ENCODE measurements at regions not wholly inside any gene's neighbourhood (a gene's known extent, or its start where the extent isn't known, plus 50 kb on each side); places are given as distances from the start of the nearest gene placed in this dataset.

- no peak for DNase-seq (ENCODE audit: low read depth in 2 of 2)
These were observed 540.5 kb upstream of the NOX3 start for GRCh38 chr6:155996151-155996550.

- DNase-seq (ENCODE audit: low read depth in 2 of 2), result no peak
These were observed 539.6 kb upstream of the NOX3 start for GRCh38 chr6:155995281-155995680.

DNA sequence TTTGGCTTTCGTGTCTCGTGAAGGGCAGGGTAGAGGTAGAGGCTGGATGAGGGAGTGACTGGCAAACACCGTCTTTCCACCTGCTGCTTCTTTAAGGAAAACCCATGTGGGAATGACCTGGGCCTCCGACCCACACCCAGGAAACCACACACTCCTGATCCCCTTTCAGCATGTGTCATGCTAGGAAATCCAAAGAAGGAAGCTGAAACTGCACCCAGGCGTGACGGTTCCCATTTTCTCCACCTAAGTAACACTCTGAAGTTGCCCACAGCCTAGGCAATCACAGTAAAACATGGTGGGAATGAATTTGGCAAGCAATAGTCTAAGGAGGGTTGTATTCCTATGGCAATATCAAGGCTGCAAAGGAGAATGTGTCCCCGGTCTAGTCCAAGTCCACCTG, 538.4 kb upstream of the NOX3 start:
- no peak for DNase-seq (ENCODE audit: low read depth in 2 of 2)

DNA sequence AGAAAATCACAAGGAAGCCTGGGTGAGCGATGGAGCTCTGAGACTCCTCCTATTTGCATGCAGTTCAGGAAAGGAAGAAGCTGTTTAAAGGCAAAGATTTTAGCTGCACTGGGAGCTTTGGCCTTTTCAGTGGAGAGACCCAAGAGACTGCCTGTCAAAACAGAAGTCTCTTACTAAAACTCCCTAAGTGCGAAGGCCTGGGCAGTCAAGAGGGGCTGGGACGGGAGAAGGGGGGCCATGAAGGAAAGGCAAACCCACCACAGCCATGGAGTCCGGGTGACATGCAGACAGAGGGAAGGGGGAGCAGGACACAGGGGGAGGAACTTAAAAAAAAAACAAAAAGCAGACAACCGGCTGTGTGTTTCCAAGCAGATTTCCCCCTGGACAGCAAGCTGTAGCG, 537.6 kb upstream of the NOX3 start:
- DNase-seq (ENCODE audit: low read depth in 2 of 2), result no peak

DNA sequence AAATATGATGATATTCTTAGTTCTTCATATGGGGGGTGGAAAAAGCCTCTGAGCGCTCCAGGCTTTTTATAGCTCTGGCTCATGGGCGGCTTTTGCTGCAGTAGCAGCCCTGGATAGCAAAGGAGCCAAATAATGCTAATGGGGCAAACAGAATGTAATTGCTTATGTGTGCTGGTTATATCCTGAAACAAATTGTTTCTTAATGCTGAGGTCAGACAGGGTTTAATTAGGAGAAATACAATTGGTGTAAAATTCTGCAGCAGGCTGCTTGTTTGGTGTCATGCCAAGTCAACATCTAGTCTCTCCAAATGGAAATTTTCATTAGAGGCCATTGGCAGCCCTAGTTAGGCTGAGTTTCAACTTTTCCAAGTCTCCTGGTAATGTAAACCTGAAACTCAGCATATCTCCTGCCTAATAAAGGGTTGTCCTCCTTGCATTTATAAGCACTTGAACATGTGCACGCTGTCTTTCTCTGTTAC, 530.1 kb upstream of the NOX3 start:
- DNase-seq (ENCODE audit: low read depth in 2 of 2), result no peak

DNA sequence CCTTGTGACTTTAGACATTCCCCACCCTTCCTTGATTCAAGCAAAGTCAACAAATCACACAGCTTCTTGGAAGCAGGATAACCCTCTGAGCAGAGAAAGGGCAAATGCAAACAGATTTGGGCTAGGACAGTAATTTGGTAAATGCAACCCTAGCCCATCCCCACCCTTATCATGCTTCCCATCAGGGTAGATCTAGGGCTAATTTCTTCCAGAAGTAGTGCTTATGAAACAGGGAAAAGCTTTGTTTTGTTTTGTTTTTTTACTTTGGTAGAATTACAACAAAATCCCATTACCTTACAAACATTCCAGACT, 525.1 kb upstream of the NOX3 start:
- DNase-seq (ENCODE audit: low read depth in 2 of 2), result no peak

GRCh38 chr6:155980014-155980767, 524.6 kb upstream of the NOX3 start:
- no peak for DNase-seq (ENCODE audit: low read depth in 2 of 2)

DNA sequence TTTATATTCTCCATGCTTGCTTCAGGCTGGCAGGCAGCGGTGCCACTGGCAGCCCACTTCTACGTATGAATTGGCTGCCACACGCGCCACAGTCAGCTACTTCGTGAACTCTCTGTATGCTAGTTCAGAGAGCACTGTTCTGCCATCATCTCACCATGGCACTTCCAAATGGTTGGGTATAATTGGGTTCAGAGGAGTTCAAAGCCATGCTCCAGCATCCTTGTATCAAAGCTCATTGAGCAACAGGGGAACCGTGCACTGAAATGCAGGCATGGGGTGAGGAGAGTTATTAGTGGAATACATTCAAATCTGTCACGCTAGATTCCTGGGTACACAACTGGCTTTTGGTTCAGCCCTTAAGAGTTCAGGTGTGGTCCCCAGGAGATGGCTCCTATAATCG, 519.9 kb upstream of the NOX3 start:
- DNase-seq (ENCODE audit: low read depth in 2 of 2), result no peak

DNA sequence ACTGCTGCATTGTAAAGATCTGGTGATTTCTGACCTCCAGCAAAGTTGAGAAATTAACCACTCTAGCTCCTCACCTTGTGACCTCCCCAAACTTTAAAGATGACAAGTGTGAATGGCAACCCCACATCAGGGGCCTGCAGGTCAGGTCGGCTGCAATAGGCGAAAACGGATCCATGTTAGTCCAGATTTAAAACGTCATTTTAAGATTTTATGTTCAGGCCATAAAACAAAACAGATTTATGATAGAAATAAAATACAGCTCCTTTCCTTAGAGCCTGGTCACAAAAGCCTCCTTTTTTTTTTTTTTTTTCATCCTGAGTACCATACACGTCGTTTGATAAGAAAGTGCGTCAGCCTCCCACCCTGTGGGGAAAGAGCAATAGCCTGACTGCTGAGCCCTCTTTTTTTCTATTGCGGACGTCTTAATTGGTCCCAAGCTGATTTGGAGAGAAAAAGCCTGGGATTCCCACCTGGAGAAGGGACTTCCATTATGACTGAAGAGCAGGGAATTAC, 519.2 kb upstream of the NOX3 start:
- no peak for DNase-seq (ENCODE audit: low read depth in 2 of 2)

DNA sequence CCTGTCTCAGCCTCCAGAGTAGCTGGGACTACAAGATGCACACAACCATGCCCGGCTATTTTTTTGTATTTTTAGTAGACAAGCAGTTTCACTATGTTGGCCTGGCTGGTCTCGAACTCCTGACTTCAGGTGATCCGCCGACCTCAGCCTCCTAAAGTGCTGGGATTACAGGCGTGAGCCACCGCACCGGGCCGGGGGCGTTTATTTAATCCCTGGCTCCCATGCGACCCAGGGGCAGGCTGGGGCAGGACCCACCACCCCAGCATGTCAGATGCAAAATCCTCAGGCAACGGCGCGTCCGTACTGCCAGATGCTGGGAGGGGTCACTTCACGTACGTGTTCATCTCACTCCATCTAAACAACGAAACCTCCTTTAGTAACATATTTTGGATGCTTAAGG, 518.7 kb upstream of the NOX3 start:
- DNase-seq (ENCODE audit: low read depth in 2 of 2), result no peak

GRCh38 chr6:155970876-155971708, 515.5 kb upstream of the NOX3 start:
- DNase-seq (ENCODE audit: low read depth in 2 of 2), result no peak

DNA sequence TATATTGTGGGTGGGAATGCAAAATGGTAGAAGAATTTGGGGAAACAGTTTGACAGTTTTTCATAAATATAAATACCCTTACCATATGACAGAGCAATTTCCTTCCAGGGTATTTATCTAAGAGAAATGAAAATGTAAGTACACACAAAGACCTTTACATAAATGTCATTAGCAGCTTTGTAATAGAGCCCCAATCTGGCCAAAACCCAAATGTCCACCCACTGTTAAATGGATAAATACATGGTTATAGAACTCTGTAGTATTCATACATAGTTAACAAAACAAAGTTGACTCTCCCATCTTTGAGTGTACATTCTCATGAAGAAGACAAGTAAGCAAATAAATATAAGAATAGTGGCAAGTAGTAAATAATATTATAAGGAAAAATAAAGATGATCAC, 514.8 kb upstream of the NOX3 start:
- DNase-seq (ENCODE audit: low read depth in 2 of 2), result no peak

DNA sequence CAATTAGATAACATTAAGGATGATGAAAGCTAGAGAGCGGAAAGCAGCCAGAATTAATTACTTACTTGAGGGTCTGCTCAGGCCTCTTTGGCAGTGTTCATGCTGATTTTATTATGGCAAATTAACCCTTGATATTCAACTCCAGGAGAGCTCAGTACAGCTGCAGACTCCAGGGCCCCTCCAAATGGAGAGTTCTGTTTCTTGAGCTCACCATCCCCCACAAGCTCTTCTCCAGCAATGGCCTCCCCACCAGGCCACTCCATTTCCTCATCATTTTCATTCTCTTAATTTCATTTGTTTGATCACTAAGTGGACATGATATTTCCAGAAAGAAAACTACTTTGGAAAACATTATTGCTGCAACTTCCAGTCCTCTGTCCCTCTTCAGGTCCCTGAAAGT, 513.3 kb upstream of the NOX3 start:
- DNase-seq (ENCODE audit: low read depth in 2 of 2), result no peak

GRCh38 chr6:155967322-155967721, 511.7 kb upstream of the NOX3 start:
- DNase-seq (ENCODE audit: low read depth in 2 of 2), result no peak

DNA sequence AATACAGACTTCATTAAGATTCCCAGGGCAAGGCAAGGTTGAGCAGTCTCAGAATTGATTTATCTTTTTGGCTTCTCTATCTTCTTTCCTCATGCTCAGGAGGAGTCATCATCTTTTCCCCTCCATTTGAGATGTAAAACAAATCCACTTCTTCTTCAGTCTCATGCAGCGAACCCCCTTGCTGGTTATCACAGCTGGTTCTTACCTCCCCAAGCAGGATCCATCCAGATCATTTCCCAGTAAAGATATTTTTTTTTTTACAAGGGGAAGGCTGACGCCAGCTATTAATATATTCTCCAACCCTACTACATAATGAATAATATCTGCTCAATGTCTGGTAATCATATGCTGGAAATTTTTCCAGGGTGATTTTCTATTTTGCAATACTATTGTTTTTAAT, 508.9 kb upstream of the NOX3 start:
- no peak for DNase-seq (ENCODE audit: low read depth in 2 of 2)

DNA sequence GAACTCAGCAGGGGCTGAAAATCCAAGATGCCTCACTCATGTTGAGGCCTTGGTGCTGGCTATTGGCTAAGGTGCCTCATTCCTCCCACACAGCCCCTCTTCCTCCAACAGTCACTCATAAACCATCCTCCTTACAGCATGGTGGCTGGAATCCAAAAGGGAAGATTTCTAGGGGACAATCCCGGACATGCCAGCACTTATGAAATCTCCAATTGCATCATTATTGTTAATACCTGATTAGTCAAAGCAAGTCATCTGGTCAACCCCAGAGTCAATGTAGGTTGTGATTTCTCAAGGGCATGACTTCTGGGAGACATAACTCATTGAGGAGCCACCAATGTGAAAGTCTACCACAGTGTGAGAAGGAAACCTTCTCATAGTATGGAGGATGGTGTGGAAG, 506.6 kb upstream of the NOX3 start:
- no peak for DNase-seq (ENCODE audit: low read depth in 2 of 2)

GRCh38 chr6:155959898-155960495, 504.4 kb upstream of the NOX3 start:
- no peak for DNase-seq (ENCODE audit: low read depth in 2 of 2)

DNA sequence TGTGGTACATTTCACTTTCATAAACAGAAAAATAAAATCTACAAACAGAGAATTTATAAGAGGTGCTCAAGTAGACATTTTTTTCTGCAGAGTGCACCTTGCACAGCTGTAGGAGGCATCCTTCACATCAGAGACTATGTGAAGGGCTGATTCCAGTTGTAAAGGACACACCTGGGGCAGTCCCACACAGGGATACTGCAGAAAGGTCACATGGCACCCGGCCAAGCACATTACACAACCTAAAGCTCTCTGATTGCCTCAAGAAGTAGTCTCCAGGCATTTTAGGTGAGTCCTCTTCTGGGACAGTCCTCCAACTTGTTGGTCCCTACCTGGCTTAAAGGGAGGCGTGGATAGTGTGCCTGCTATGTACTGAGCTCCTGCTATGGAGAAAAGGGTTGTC, 502.9 kb upstream of the NOX3 start:
- DNase-seq (ENCODE audit: low read depth in 2 of 2), result no peak

GRCh38 chr6:155955038-155955437, 499.4 kb upstream of the NOX3 start:
- DNase-seq (ENCODE audit: low read depth in 2 of 2), result no peak

GRCh38 chr6:155954149-155954548, 498.5 kb upstream of the NOX3 start:
- no peak for DNase-seq (ENCODE audit: low read depth in 2 of 2)

GRCh38 chr6:155949256-155949655, 493.6 kb upstream of the NOX3 start:
- no peak for DNase-seq (ENCODE audit: low read depth in 2 of 2)

DNA sequence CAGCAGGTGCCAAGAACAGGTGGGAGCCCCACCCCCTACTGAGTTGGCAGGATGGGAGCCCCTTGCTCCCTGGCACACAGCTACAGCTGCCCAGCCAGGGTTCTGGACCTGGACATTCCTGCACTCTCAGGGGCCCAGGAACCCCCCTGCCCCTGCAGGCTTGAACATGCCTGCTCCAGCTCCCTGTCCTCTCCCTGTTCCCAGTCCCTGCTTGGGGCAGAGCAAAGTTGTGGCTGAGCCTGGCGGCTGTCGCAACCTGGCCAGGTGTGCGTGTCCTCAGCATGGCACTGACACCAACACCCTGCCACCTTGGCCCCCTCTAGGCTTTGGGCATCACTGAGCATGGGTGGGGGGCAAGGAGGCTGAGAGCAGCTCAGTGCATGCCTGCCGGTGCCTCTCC, 491.2 kb upstream of the NOX3 start:
- no peak for DNase-seq (ENCODE audit: low read depth in 2 of 2)

GRCh38 chr6:155943635-155944034, 488.0 kb upstream of the NOX3 start:
- DNase-seq (ENCODE audit: low read depth in 2 of 2), result no peak
